Activated T-cell treated with anti-CD3 and anti-CD28 coated beads for 48 hours (primary cell): ENCODE measurements at regions not wholly inside any gene's neighbourhood (a gene's known extent, or its start where the extent isn't known, plus 50 kb on each side); places are given as distances from the start of the nearest gene placed in this dataset.

Source experiments
- DNase-seq: peaks from one replicate; pipeline ENCODE4 v3.0.0-alpha.2; 2020; ENCODE audit warnings: low read depth

- no peak for DNase-seq
These were observed 510.0 kb downstream of the BCL11B start for GRCh38 chr14:98761993-98762392.

GRCh38 chr14:98766818-98767217 is 505.2 kb downstream of the BCL11B start:
- DNase-seq, result no peak

GRCh38 chr14:98769326-98769725 is 502.7 kb downstream of the BCL11B start:
- DNase-seq, result no peak

- DNase-seq, result no peak
These were observed 501.8 kb downstream of the BCL11B start for GRCh38 chr14:98770151-98770550.

- DNase-seq, result no peak
These were observed 498.2 kb downstream of the BCL11B start for GRCh38 chr14:98773814-98774213.

GRCh38 chr14:98775892-98776291 is 496.1 kb downstream of the BCL11B start:
- DNase-seq, result no peak

GRCh38 chr14:98782062-98782461 is 489.9 kb downstream of the BCL11B start:
- DNase-seq, result no peak

- no peak for DNase-seq
These were observed 486.4 kb downstream of the BCL11B start for GRCh38 chr14:98785578-98785977.

- no peak for DNase-seq
These were observed 485.5 kb downstream of the BCL11B start for GRCh38 chr14:98786456-98786855.

- no peak for DNase-seq
These were observed 480.3 kb downstream of the BCL11B start for GRCh38 chr14:98791661-98792060.

- DNase-seq, result no peak
These were observed 479.8 kb downstream of the BCL11B start for GRCh38 chr14:98792171-98792570.

GRCh38 chr14:98798099-98798498 is 473.9 kb downstream of the BCL11B start:
- DNase-seq, result no peak

- DNase-seq, result no peak
These were observed 472.1 kb downstream of the BCL11B start for GRCh38 chr14:98799891-98800290.

- no peak for DNase-seq
These were observed 470.0 kb downstream of the BCL11B start for GRCh38 chr14:98802044-98802443.

GRCh38 chr14:98803196-98803595 is 468.8 kb downstream of the BCL11B start:
- DNase-seq, result no peak

GRCh38 chr14:98808494-98809407 is 463.2 kb downstream of the BCL11B start:
- DNase-seq, result no peak

- no peak for DNase-seq
These were observed 455.8 kb downstream of the BCL11B start for GRCh38 chr14:98816195-98816594.

- DNase-seq, result no peak
These were observed 455.3 kb downstream of the BCL11B start for GRCh38 chr14:98816720-98817119.

- no peak for DNase-seq
These were observed 452.7 kb downstream of the BCL11B start for GRCh38 chr14:98819132-98819866.

GRCh38 chr14:98819867-98820206 is 452.2 kb downstream of the BCL11B start:
- DNase-seq, result no peak

GRCh38 chr14:98822917-98823316 is 449.1 kb downstream of the BCL11B start:
- no peak for DNase-seq

- DNase-seq, result no peak
These were observed 445.4 kb downstream of the BCL11B start for GRCh38 chr14:98826618-98827017.

- no peak for DNase-seq
These were observed 437.9 kb downstream of the BCL11B start for GRCh38 chr14:98834119-98834518.
